Fibroblast of peridontal ligament (primary cell): ENCODE measurements at regions not wholly inside any gene's neighbourhood (a gene's known extent, or its start where the extent isn't known, plus 50 kb on each side); places are given as distances from the start of the nearest gene placed in this dataset.
"Not testable (repeated sequence)": the region's sequence is repeated elsewhere in the genome, so short reads cannot be mapped to it uniquely, and the experiment has no call there.

ENCODE experiments used
- DNase-seq: peaks from one replicate; pipeline ENCODE4 v3.0.0-alpha.2; 2010; ENCODE audit errors: extremely low read depth

DNA sequence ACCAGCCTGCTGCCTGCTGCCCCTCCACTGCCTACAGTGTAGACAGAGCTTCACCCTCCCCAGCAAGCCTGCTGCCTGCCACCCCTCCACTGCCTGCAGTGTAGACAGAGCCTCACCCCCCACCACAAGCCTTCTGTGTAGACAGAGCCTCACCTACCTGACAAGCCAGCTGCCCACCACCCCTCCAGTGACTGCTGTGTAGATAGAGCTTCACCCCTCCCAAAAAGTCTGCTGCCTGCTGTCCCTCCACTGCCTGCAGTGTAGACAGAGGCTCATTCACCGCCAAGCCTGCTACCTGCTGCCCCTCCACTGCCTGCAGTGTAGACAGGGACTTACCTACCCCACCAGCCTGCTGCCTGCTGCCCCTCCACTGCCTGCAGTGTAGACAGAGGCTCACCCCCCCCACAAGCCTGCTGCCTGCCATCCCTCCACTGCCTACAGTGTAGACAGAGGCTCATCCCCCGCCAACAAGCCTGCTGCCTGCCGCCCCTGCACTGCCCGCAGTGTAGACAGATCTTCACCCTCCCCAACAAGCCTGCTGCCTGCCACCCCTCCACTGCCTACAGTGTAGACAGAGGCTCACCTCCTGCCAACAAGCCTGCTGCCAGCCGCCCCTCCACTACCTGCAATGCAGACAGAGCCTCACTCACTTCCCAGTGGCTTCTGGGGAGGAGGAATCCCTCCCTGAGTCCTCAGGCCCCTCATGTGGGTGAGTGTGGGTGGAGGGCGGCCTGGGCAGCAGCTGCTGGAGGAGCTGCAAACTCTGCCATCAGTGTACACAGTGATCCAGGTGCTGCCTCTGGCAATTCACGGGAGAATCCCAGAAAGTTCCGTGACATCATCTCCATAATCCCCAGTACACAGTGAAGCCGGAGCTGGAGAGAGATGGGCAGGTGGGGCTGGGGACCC, 140.9 kb downstream of the DLL1 start:
- DNase-seq: no peak

DNA sequence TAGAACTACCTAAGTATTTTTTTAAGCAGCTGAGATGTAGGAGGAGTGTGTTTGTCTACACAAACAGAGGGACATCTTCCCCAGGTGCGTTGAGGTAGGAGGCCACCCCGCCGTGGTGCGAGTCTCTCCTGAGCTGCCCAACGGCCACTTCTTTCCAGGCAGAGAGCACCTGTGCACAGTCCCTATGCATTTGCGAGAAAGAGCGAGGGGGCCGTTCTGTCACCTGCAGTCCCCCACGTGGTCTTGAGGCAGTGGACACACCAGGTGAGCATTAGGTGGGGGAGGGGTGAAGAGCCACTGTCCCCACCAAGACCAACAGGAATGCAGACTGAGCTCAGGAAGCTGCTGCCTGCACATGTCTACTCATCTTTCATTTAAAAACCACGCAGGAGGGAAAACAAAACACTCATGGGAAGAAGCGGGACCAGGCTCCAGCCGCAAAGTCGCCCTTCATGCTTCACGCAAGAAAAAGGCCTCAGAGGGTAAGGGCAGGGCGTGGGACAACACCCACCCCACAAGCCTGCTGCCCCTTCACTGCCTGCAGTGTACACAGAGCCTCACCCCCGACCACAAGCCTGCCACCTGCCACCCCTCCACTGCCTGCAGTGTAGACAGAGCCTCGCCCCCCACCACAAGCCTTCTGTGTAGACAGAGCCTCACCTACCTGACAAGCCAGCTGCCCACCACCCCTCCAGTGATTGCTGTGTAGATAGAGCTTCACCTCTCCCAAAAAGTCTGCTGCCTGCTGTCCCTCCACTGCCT, 142.0 kb downstream of the DLL1 start:
- DNase-seq: no peak

DNA sequence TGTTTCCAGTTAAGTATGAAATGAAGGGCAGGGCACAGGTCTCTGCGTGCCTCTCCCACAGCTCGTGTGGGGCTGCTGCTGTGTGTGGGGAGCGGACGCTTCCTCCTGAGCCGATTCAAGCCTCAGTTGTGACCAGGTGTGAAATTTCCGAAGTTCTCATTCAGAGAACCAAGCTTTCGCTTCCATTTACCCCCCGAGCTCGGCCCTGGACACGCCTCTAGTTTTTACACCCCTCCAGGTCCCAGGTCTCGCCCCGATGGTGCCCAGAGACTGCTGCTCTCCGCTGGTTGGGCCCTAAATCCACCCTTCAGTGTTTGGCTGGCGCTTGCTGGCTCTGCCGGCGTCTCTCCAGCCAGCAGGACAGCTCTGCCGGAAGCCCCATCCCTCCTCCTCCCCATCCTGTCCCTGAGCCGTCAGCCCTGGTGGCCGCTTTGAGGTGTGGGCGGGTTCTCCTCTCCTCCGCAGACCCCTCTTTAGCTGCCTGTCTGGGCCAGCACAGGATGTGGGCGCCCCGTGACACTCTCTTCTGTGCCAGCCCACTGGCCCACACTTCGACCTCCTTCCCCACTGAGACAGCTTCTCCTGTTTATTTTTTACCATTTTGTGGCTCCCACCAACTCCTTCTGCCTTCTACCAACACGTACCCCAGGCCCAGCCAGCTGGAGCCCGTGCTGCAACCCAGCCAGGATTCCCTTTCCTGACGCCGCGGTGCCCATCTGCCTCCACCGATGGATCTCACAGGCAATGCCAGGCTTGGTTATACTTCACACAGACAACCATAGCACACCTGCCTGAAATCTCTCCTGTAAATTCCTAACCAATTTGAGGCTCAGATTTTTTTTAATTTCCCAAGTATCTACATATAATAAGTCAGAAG, 142.8 kb downstream of the DLL1 start:
- DNase-seq: no peak

DNA sequence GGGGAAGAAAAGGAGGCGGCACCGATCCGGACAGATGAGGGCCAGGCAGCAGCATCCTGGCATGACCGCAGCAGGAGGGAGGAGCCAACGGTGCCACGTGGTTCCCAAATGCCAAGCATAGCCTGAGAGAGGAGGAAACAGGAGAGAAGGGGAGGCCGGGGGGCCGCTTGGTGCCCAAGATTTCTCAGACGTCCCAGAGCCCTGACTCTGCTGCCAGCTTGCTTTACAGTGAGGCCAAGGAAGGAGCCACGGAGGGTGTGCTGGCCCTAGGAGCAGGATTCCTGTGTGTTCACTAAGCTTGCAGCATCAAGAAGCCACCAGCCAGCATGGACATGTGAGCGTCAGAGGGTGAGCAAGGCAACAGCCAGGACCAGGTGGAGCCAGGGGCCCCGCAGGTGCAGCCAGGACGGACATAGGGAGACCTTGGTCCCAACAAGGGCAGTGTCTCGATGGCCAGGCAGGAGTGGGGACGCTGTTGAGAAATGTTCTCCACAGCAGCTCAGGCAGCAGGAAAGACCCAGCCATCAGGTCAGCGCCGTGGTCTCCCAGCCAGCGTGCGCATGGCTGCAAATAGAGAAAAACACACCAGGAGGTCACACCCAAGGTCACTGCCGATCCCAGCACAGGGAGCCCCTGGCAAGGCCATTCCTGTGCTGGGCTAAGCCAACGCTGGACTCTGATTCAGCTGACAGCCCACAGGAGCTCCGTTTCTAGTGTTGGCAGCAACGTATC, 143.7 kb downstream of the DLL1 start:
- no peak for DNase-seq

DNA sequence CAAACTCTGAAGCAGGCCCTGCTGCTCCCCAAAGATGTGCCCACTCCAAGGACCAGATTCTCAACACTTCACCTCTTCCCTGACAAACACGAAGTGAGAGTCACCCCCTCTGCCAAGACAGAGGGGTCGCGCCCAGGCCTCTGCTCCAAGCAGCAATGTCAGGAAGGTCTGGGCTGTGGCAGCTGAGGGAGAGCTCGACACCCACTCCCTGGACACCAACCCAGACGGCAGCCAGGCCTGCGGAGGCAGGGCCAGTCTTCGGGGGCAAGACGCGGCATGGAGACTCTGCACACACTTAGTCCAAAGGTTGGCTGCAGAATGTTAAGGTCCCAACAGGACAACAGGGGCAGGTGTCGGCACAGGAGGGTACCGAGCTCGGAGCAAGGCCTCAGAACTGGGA, 144.2 kb downstream of the DLL1 start:
- DNase-seq: no peak

DNA sequence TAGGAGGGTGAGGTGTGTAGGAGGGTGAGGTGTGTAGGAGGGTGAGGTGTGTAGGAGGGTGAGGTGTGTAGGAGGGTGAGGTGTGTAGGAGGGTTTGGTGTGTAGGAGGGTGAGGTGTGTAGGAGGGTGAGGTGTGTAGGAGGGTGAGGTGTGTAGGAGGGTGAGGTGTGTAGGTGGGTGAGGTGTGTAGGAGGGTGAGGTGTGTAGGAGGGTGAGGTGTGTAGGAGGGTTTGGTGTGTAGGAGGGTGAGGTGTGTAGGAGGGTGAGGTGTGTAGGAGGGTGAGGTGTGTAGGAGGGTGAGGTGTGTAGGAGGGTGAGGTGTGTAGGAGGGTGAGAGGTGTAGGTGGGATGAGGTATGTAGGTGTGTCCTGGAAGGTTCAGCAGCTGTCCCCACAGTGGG, 144.7 kb downstream of the DLL1 start:
- not testable (repeated sequence) for DNase-seq

DNA sequence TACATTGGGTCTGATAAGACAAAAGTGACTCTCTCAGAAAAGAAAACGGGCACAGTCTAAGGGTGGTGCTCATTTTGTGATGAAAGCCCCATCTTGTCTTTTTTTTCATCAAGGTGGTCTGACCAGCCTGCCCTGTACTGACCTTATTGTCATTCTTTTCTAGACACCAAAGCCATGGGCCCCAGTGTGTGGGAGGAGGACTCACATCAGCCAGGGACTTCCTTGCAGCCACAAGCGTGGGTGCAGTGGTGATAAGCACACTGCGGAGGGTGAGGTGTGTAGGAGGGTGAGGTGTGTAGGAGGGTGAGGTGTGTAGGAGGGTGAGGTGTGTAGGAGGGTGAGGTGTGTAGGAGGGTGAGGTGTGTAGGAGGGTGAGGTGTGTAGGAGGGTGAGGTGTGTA, 145.2 kb downstream of the DLL1 start:
- DNase-seq: not testable (repeated sequence)

DNA sequence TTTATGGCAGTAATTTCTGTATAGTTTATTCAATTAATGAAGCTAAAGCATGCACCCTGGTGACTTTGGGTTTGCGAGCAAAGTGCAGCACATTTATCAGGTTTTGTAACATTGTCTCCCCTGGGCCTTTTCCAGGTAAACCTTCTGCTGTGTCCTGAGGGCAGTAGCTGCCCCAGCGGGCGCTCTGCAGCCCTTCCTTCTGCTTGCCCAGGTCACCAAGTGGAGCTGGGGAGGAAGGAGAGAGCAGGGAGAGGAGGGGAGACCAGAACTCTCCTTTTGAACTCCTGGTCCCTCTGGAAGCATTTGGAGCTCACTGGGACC, 145.6 kb downstream of the DLL1 start:
- no peak for DNase-seq

DNA sequence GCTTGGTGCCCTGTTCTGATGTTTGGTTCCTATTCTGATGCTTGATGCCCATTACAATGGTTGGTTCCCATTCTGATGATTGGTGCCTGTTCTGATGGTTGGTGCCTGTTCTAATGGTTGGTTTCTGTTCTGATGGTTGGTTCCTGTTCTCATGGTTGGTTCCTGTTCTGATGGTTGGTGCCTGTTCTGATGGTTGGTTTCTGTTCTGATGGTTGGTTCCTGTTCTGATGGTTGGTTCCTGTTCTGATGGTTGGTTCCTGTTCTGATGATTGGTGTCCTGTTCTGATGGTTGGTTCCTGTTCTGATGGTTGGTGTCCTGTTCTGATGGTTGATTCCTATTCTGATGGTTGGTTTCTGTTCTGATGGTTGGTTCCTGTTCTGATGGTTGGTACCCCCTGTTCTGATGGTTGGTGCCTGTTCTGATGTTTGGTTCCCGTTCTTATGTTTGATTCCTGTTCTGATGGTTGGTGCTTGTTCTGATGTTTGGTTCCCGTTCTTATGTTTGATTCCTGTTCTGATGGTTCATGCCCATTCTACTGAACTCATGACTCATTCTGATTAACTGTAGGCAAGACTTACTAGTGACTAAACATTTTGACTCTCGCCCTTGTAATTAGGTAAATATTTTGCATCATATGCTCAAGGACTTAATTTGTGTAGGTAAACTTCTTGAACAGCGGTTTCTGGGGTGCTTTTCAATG, 146.2 kb downstream of the DLL1 start:
- no peak for DNase-seq

DNA sequence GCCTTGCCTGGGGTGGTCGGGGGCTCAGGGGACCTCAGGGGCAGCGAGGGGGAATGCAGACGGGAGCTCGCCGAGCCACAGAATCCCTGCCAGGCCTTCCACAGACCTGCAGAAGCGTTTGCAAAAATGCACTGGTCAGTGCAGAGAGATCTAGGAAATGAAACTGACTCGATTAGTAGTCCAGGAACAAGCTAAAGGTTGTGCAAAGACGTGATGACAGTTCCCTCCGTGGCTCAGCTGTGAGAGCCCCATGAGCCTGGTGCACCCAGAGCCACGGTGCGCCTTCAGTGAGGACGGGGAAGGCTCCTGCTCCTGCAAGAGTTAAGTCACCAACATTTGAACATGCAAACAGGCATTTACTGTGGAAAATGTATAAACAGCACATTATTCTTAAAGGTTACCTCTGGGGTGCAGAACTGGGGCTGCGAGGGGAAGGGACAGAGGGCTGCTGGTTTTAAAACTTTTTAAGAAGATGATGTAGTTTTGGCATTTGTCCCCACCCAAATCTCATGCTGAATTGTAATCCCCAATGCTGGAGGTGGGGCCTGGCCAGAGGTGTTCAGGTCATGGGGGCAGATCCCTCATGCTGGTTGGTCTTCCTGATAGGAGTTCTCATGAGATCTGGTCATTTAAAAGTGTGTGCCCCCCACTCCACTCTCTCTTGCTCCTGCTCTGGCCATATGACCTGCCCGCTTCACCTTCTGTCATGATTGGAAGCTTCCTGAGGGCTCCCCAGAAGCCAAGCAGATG, 147.3 kb downstream of the DLL1 start:
- no peak for DNase-seq

DNA sequence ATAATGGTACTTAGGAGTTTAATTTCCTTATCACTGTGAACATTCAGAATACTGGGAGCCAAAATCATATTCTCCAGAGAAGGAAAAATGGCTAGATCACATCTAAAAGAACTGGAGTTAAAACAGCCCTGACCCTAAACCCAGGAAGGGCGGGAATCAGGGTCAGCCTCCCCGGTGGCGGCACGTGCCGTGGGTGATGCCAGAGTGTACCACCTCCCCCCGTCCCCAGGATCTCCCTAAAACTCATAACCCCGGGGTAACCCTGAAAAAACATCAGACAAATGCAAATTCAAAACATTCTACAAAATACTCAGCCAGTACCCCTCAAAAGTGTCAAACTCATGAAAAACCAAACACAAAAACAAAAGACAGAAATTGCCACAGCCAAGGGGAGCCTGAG, 148.3 kb downstream of the DLL1 start:
- DNase-seq: no peak

DNA sequence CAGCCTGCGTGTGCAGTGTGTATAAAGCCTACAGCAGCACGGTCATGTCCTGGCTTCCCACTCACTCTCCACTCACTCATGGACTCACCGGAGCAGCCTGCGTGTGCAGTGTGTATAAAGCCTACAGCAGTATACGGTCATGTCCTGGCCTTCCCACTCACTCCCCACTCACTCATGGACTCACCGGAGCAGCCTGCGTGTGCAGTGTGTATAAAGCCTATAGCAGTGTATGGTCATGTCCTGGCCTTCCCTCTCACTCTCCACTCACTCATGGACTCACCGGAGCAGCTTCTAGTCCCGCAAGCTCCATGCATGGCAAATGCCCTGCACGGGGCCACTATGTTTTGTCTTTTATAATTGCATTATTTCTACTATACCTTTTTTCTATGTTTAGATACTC, 149.8 kb downstream of the DLL1 start:
- DNase-seq: not testable (repeated sequence)

DNA sequence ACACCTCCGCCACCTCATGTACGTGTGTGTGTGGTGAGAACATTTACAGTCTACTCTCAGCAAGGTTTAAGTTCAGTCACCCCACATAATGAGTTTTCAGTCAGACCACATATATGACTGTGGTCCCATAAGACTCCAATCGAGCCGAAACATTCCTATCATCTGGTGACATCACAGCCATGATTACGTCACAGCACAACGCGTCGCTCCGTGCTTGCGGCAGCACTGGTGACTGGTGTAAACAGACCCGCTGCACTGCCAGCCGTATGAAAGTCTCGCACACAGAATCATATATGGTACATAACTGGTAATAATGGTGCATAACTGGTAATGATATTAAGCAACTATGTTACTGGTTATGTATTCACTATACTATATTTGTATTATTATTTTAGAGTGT, 150.7 kb downstream of the DLL1 start:
- no peak for DNase-seq

DNA sequence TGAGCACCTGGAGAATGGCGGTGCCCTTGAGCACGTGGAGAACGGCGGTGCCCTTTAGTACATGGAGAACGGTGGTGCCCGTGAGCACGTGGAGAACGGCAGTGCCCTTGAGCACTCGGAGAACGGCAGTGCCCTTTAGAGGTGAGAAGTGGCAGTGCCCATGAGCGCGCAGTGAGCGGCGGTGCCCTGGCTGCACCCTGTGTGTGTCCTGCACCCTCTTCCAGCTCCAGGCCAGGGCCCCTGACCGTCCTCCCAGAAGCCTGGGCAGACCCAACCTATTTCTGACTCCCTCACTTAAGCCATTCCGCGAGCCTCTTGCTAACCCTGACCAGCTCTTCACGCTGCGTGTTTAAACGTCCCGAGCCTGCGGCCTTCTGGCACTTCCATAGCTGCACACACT, 151.3 kb downstream of the DLL1 start:
- DNase-seq: no peak

DNA sequence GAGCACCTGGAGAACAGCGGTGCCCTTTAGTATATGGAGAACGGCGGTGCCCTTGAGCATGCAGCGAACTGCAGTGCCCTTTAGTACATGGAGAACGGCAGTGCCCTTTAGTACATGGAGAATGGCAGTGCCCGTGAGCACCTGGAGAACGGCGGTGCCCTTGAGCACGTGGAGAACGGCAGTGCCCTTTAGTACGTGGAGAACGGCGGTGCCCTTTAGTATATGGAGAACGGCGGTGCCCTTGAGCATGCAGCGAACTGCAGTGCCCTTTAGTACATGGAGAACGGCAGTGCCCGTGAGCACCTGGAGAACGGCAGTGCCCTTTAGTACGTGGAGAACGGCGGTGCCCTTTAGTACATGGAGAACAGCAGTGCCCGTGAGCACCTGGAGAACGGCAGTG, 151.8 kb downstream of the DLL1 start:
- DNase-seq: not testable (repeated sequence)

DNA sequence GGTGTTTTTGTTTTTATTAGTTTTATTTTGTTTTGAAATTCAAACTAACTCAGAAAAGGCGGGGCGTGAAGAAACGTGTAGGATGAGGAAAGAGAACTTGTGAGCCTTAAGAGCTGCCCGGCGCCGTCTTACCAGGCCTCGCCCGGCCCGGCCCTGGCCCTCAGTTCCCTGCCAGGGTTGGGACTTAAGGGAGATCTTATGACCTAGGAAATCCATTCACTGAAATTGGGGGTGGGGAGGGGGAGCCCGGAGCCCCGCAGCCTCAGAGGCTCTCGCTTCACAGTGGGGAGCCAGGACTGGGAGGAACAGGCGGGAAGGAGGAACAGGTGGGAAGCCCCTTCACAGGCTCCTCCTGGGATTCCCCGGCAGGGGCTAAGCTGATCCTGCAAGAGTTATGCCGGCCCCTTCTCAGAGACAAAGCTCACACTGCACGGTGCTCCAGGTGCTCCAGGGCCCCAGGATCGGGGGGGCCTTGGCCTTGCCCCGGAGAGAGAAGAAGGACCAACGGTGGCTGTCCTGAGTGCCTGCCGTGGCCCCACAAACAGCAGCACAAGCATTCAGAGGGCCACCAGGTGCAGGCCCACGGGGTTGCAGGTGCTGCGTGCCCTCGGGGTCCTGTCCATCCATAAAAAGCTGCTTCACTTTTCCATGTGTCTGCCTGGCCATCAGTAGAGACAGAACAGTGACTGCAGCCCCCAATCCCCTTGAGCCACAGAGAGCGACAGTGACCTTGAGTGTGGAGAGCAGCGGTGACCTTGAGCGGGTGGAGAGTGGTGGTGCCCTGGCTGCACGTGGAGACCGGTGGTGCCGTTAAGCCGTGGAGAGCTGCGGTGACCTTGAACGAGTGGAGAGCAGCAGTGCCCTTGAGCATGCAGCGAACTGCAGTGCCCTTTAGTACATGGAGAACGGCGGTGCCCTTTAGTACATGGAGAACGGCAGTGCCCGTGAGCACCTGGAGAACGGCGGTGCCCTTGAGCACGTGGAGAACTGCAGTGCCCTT, 152.7 kb downstream of the DLL1 start:
- no peak for DNase-seq

DNA sequence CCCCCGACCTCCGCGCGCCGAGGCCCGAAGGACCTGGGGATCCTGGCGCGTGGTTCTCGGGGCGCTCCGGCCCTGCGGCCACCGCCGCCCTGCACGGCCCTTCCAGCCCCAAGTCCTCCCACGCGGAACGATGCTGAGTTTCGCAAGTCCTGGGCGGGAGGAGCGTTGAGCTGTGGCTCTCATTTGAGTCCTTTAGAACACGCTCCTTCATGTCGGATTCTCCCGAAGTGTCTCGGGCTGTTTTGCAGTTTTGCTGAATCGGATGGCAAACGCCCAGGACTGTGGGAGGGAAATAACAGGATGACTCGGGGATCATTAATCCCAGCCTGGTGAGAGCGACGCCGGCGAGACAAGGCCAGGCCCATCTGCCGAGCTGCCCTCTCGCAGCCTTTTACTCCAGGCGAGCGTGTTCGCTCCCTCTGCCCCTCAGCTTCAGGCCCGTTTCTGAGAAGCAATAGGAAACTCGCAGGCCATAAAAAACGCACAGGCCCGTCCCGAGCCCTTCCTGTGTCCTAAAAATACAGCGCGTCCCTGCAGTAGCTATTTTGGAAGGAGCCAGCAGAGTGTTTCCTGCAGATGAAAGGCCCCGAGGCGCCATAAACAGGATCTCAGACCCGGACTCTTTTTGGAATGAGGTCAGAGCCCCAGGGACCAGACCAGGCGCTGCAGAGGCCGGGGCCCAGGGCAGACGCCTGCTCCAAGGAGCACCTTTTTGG, 153.5 kb downstream of the DLL1 start:
- DNase-seq: no peak

DNA sequence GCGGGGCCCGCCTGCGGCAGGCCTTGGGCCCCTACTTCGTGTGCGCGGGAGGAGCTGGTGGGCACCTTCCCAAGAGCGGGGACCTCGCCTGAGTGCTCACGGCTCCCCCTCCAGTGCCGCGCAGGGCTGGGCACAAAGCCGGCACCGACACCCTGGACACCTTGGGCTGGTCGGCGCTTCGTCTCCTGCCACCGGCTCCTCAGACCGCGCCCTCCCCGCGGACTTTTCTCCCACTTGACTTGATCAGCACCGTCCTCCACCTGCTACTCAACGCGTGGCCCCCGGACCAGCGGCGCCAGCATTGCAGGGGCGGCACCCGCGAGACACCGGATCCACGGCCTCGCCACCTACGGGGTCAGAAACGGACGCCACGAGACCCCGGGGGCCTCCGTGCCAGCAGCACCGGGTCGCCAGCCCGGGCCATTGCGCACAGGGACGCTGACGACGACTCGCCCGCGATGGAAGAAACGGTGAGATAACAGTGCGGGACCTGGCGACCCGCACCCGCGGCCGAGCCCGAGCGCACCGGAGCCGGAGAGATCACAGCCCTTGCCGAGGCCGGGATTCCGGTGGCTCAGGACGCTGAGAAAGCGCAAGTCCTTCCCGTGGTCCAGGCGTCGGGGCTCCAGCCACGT, 154.2 kb downstream of the DLL1 start:
- DNase-seq: no peak
